ENCODE measurements at regions not wholly inside any gene's neighbourhood (a gene's known extent, or its start where the extent isn't known, plus 50 kb on each side); places are given as distances from the start of the nearest gene placed in this dataset.

GRCh38 chr3:74535281-74535680 is 79.2 kb downstream of the CNTN3 start:
- H3K27ac ChIP-seq (ENCODE audit: low read depth, low read length, severe bottlenecking) = no peak overlapping the region
- 88 to 90% methylated on average over 2 of the region's 3 CpGs for WGBS, 2 experiments (ENCODE audit: insufficient coverage in 2 of 2)
- peaks cover 3% of the 10 kb centered on the region for H3K4me1 ChIP-seq (ENCODE audit: control insufficient read depth, insufficient read depth, low read length, poor library complexity, severe bottlenecking)
- H3K36me3 ChIP-seq (ENCODE audit: control insufficient read depth, insufficient read depth, low read length) = no peaks in the 10 kb centered on the region
- no peaks in the 10 kb centered on the region for H3K9me3 ChIP-seq (ENCODE audit: control insufficient read depth, low read length)
- H3K4me3 ChIP-seq (ENCODE audit: extremely low read depth, insufficient read depth, low read length, poor library complexity, severe bottlenecking) = no peak overlapping the region

GRCh38 chr3:74534611-74535010 is 79.8 kb downstream of the CNTN3 start:
- no peak overlapping the region for H3K4me3 ChIP-seq (ENCODE audit: extremely low read depth, insufficient read depth, low read length, poor library complexity, severe bottlenecking)
- peaks cover 3% of the 10 kb centered on the region for H3K4me1 ChIP-seq (ENCODE audit: control insufficient read depth, insufficient read depth, low read length, poor library complexity, severe bottlenecking)
- no peak overlapping the region for H3K27ac ChIP-seq (ENCODE audit: low read depth, low read length, severe bottlenecking)
- whole genome bisulfite sequencing, 2 experiments (ENCODE audit: insufficient coverage in 2 of 2) = no CpG with 5 or more reads among the region's 2 CpGs
- no peaks in the 10 kb centered on the region for H3K9me3 ChIP-seq (ENCODE audit: control insufficient read depth, low read length)
- no peaks in the 10 kb centered on the region for H3K36me3 ChIP-seq (ENCODE audit: control insufficient read depth, insufficient read depth, low read length)

GRCh38 chr3:74532446-74532845 is 82.0 kb downstream of the CNTN3 start:
- Histone ChIP-seq H3K4me3 (ENCODE audit: extremely low read depth, insufficient read depth, low read length, poor library complexity, severe bottlenecking) (no peak overlapping the region), H3K4me1 (ENCODE audit: control insufficient read depth, insufficient read depth, low read length, poor library complexity, severe bottlenecking) (peaks cover 3% of the 10 kb centered on the region), H3K27ac (ENCODE audit: low read depth, low read length, severe bottlenecking) (no peak overlapping the region), H3K9me3 (ENCODE audit: control insufficient read depth, low read length) (no peaks in the 10 kb centered on the region), H3K36me3 (ENCODE audit: control insufficient read depth, insufficient read depth, low read length) (no peaks in the 10 kb centered on the region)
- WGBS, 2 experiments (ENCODE audit: insufficient coverage in 2 of 2) = 85 to 89% methylated on average over 3 to 4 of the region's 4 CpGs

GRCh38 chr3:74531491-74531890 is 83.0 kb downstream of the CNTN3 start:
- no peaks in the 10 kb centered on the region for H3K9me3 ChIP-seq (ENCODE audit: control insufficient read depth, low read length)
- H3K4me3 ChIP-seq (ENCODE audit: extremely low read depth, insufficient read depth, low read length, poor library complexity, severe bottlenecking) = no peak overlapping the region
- H3K36me3 ChIP-seq (ENCODE audit: control insufficient read depth, insufficient read depth, low read length) = no peaks in the 10 kb centered on the region
- H3K27ac ChIP-seq (ENCODE audit: low read depth, low read length, severe bottlenecking) = no peak overlapping the region
- whole genome bisulfite sequencing, 2 experiments (ENCODE audit: insufficient coverage in 2 of 2) = 89 to 98% methylated on average over 4 of the region's 4 CpGs
- peaks cover 3% of the 10 kb centered on the region for H3K4me1 ChIP-seq (ENCODE audit: control insufficient read depth, insufficient read depth, low read length, poor library complexity, severe bottlenecking)

GRCh38 chr3:74529145-74529544 is 85.3 kb downstream of the CNTN3 start:
- Histone ChIP-seq H3K27ac (ENCODE audit: low read depth, low read length, severe bottlenecking) (no peak overlapping the region), H3K4me3 (ENCODE audit: extremely low read depth, insufficient read depth, low read length, poor library complexity, severe bottlenecking) (no peak overlapping the region), H3K9me3 (ENCODE audit: control insufficient read depth, low read length) (no peaks in the 10 kb centered on the region), H3K4me1 (ENCODE audit: control insufficient read depth, insufficient read depth, low read length, poor library complexity, severe bottlenecking) (peaks cover 3% of the 10 kb centered on the region), H3K36me3 (ENCODE audit: control insufficient read depth, insufficient read depth, low read length) (no peaks in the 10 kb centered on the region)
- WGBS, 2 experiments (ENCODE audit: insufficient coverage in 2 of 2) = 70 to 83% methylated on average over 2 of the region's 3 CpGs

GRCh38 chr3:74527566-74527965 is 86.9 kb downstream of the CNTN3 start:
- H3K36me3 ChIP-seq (ENCODE audit: control insufficient read depth, insufficient read depth, low read length) = no peaks in the 10 kb centered on the region
- H3K4me3 ChIP-seq (ENCODE audit: extremely low read depth, insufficient read depth, low read length, poor library complexity, severe bottlenecking) = no peak overlapping the region
- H3K9me3 ChIP-seq (ENCODE audit: control insufficient read depth, low read length) = no peaks in the 10 kb centered on the region
- WGBS, 2 experiments (ENCODE audit: insufficient coverage in 2 of 2) = 84 to 86% methylated on average over 3 to 4 of the region's 4 CpGs
- peaks cover 1% of the 10 kb centered on the region for H3K4me1 ChIP-seq (ENCODE audit: control insufficient read depth, insufficient read depth, low read length, poor library complexity, severe bottlenecking)
- H3K27ac ChIP-seq (ENCODE audit: low read depth, low read length, severe bottlenecking) = no peak overlapping the region

- Histone ChIP-seq H3K4me3 (ENCODE audit: extremely low read depth, insufficient read depth, low read length, poor library complexity, severe bottlenecking) (no peak overlapping the region), H3K27ac (ENCODE audit: low read depth, low read length, severe bottlenecking) (no peak overlapping the region), H3K36me3 (ENCODE audit: control insufficient read depth, insufficient read depth, low read length) (no peaks in the 10 kb centered on the region), H3K9me3 (ENCODE audit: control insufficient read depth, low read length) (no peaks in the 10 kb centered on the region), H3K4me1 (ENCODE audit: control insufficient read depth, insufficient read depth, low read length, poor library complexity, severe bottlenecking) (no peaks in the 10 kb centered on the region)
- WGBS, 2 experiments (ENCODE audit: insufficient coverage in 2 of 2) = 11 to 45% methylated on average over 1 of the region's 2 CpGs
These were observed 90.6 kb downstream of the CNTN3 start for GRCh38 chr3:74523811-74524210.

- H3K36me3 ChIP-seq (ENCODE audit: control insufficient read depth, insufficient read depth, low read length) = no peaks in the 10 kb centered on the region
- H3K4me3 ChIP-seq (ENCODE audit: extremely low read depth, insufficient read depth, low read length, poor library complexity, severe bottlenecking) = no peak overlapping the region
- H3K9me3 ChIP-seq (ENCODE audit: control insufficient read depth, low read length) = no peaks in the 10 kb centered on the region
- no CpG with 5 or more reads among the region's 3 CpGs for WGBS, 2 experiments (ENCODE audit: insufficient coverage in 2 of 2)
- H3K4me1 ChIP-seq (ENCODE audit: control insufficient read depth, insufficient read depth, low read length, poor library complexity, severe bottlenecking) = no peaks in the 10 kb centered on the region
- no peak overlapping the region for H3K27ac ChIP-seq (ENCODE audit: low read depth, low read length, severe bottlenecking)
These were observed 93.6 kb downstream of the CNTN3 start for GRCh38 chr3:74520895-74521294.

- no peaks in the 10 kb centered on the region for H3K4me1 ChIP-seq (ENCODE audit: control insufficient read depth, insufficient read depth, low read length, poor library complexity, severe bottlenecking)
- H3K4me3 ChIP-seq (ENCODE audit: extremely low read depth, insufficient read depth, low read length, poor library complexity, severe bottlenecking) = no peak overlapping the region
- H3K36me3 ChIP-seq (ENCODE audit: control insufficient read depth, insufficient read depth, low read length) = no peaks in the 10 kb centered on the region
- H3K9me3 ChIP-seq (ENCODE audit: control insufficient read depth, low read length) = no peaks in the 10 kb centered on the region
- no peak overlapping the region for H3K27ac ChIP-seq (ENCODE audit: low read depth, low read length, severe bottlenecking)
These were observed 95.8 kb downstream of the CNTN3 start for GRCh38 chr3:74518610-74519009.

- no peaks in the 10 kb centered on the region for H3K4me1 ChIP-seq (ENCODE audit: control insufficient read depth, insufficient read depth, low read length, poor library complexity, severe bottlenecking)
- H3K4me3 ChIP-seq (ENCODE audit: extremely low read depth, insufficient read depth, low read length, poor library complexity, severe bottlenecking) = no peak overlapping the region
- no peaks in the 10 kb centered on the region for H3K36me3 ChIP-seq (ENCODE audit: control insufficient read depth, insufficient read depth, low read length)
- no peak overlapping the region for H3K27ac ChIP-seq (ENCODE audit: low read depth, low read length, severe bottlenecking)
- no peaks in the 10 kb centered on the region for H3K9me3 ChIP-seq (ENCODE audit: control insufficient read depth, low read length)
These were observed 98.4 kb downstream of the CNTN3 start for GRCh38 chr3:74516019-74516418.

GRCh38 chr3:74515451-74515850 is 99.0 kb downstream of the CNTN3 start:
- Histone ChIP-seq H3K27ac (ENCODE audit: low read depth, low read length, severe bottlenecking) (no peak overlapping the region), H3K9me3 (ENCODE audit: control insufficient read depth, low read length) (no peaks in the 10 kb centered on the region), H3K4me1 (ENCODE audit: control insufficient read depth, insufficient read depth, low read length, poor library complexity, severe bottlenecking) (no peaks in the 10 kb centered on the region), H3K36me3 (ENCODE audit: control insufficient read depth, insufficient read depth, low read length) (no peaks in the 10 kb centered on the region), H3K4me3 (ENCODE audit: extremely low read depth, insufficient read depth, low read length, poor library complexity, severe bottlenecking) (no peak overlapping the region)
- WGBS, 2 experiments (ENCODE audit: insufficient coverage in 2 of 2) = 90% methylated on average over 2 of the region's 3 CpGs; no CpG with 5 or more reads in 1 of the 2 experiments

GRCh38 chr3:74511078-74511477 is 103.4 kb downstream of the CNTN3 start:
- no peaks in the 10 kb centered on the region for H3K9me3 ChIP-seq (ENCODE audit: control insufficient read depth, low read length)
- H3K36me3 ChIP-seq (ENCODE audit: control insufficient read depth, insufficient read depth, low read length) = no peaks in the 10 kb centered on the region
- no peak overlapping the region for H3K27ac ChIP-seq (ENCODE audit: low read depth, low read length, severe bottlenecking)
- no peak overlapping the region for H3K4me3 ChIP-seq (ENCODE audit: extremely low read depth, insufficient read depth, low read length, poor library complexity, severe bottlenecking)
- H3K4me1 ChIP-seq (ENCODE audit: control insufficient read depth, insufficient read depth, low read length, poor library complexity, severe bottlenecking) = no peaks in the 10 kb centered on the region
